Heart left ventricle (tissue), 16 donors: ENCODE measurements at regions not wholly inside any gene's neighbourhood (a gene's known extent, or its start where the extent isn't known, plus 50 kb on each side); places are given as distances from the start of the nearest gene placed in this dataset.

Source experiments
- ATAC-seq, 4 donors: fragments of 200-7000 bp; cut with Tn5 transposase; one replicate each; pipeline ENCODE4 v1.9.1; 2020 to 2022; ENCODE audit warnings: moderate library complexity in 4 of 4, mild to moderate bottlenecking in 3 of 4, moderate number of reproducible peaks in 1 of 4
- DNase-seq, 5 donors: peaks; one replicate each; pipeline ENCODE4 v3.0.0-alpha.2; 2020
- H3K27ac ChIP-seq, 12 donors: fragments of 200-600 bp; sonication (generic) in 4 of 12; one replicate each; pipeline versions ENCODE4 v1.5.0 to v1.8.0; 2016 to 2022; ENCODE audit warnings: mild to moderate bottlenecking in 2 of 12
- H3K27me3 ChIP-seq, 9 donors: fragments of 200-600 bp; sonication (generic) in 2 of 9; one replicate each; pipeline versions ENCODE4 v1.5.1 to v1.8.0; 2016 to 2022; ENCODE audit warnings: mild to moderate bottlenecking in 3 of 9
- H3K36me3 ChIP-seq, 9 donors: fragments of 200-600 bp; sonication (generic) in 2 of 9; one replicate each; pipeline versions ENCODE4 v1.5.0 to v1.8.0; 2018 to 2022; ENCODE audit warnings: mild to moderate bottlenecking in 2 of 9
- H3K4me1 ChIP-seq, 12 donors: fragments of 200-600 bp; sonication (generic) in 4 of 12; one replicate each; pipeline versions ENCODE4 v1.5.0 to v1.8.0; 2016 to 2022; ENCODE audit warnings: mild to moderate bottlenecking in 3 of 12
- H3K4me3 ChIP-seq, 12 donors: fragments of 200-600 bp; sonication (generic) in 4 of 12; one replicate each; pipeline versions ENCODE4 v1.5.0 to v1.8.0; 2017 to 2022; ENCODE audit warnings: mild to moderate bottlenecking in 9 of 12, moderate library complexity in 4 of 12
- H3K9me3 ChIP-seq, 12 donors: fragments of 200-600 bp; sonication (generic) in 4 of 12; one replicate each; pipeline versions ENCODE4 v1.5.0 to v1.8.0; 2016 to 2022; ENCODE audit warnings: mild to moderate bottlenecking in 1 of 12
- CTCF ChIP-seq, 12 donors: fragments of 200-600 bp; sonication (generic) in 4 of 12; IDR thresholded peaks; one replicate each; pipeline versions ENCODE4 v1.5.0 to v1.8.0; 2018 to 2022; ENCODE audit warnings: antibody characterized with exemption in 12 of 12, mild to moderate bottlenecking in 5 of 12
- POLR2A ChIP-seq, 2 donors: fragments of 450-650 bp; IDR thresholded peaks; one replicate each; pipeline ENCODE4 v1.6.1; 2017; ENCODE audit warnings: antibody characterized with exemption in 2 of 2, mild to moderate bottlenecking in 2 of 2, moderate library complexity in 2 of 2
- WGBS, 4 donors: extraction: QIAGEN DNeasy Blood & Tissue Kit in 2 of 4; methylation state at CpG; one replicate each; pipeline versions ENCODE4 v1.1.5 to v1.1.7; 2013 to 2018; 5-methylcytosine and 5-hydroxymethylcytosine counted together
- intact Hi-C, 10 donors: fragments of 100-400 bp; cut with DNase I; formaldehyde crosslinking; loops; one replicate each; pipeline versions ENCODE4 v1.11.1 to v1.14.2; 2022
- donor health status: ischemic (EF 13 %, LVEDD 7.1; RV severe dilation, severe dysfunction).
- donor health status: healthy with polysubstance abuse.
- donor health status: DM: no; HTN: yes; CAD: no.
- donor health status: DM: no; HTN: no; CAD: no.
- donor health status: ischemic (EF 25% LVEDD 6.9; RV normal size, moderate dysfunction).
- donor health status: ischemic (EF 25% LVEDD 5.7; RV mildly dilated, moderate dysfunction).
- donor health status: healthy.
- donor health status: DM: yes; HTN: yes; CAD: no.
- donor health status: ischemic (EF 35%, LVEDD 5.7; RV mildly dilated, moderate dysfunction).
- donor health status: nonischemic (EF 11% LVEDD 7.7; RV severe dilation, severe dysfunction).
- donor health status: DM: yes; HTN: yes; CAD: no.
- donor health status: PGD.
- donor health status: ischemic (EF 29% LVEDD 5.4; RV normal size, mild dysfunction).
- donor health status: nonischemic (EF 23%, LVEDD 6.1; RV moderate dilation, normal function).

DNA sequence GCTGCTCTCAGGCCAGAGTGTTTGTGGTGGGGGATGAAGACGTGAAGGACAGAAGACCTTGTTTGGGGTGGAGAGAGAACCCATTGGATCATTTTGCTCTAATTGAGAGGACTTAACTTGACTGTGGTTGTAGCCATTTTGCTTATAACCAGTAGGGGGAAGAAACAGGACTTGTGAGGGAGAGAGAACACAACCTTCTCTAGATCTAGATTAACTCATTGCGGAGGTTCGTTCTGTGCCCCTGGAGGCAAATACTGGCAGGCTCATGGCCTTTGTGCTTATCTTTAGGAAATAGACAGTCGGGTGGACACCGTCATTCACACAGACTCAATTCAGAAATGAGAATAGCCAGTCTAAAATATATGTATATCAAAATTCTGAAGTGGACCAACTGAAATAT, 147.0 kb upstream of the LHCGR start:
- Histone ChIP-seq H3K27ac (no peak overlapping the region), H3K9me3 (no peaks in the 10 kb centered on the region), H3K36me3 (no peaks in the 10 kb centered on the region), H3K4me1 (peaks cover 0 to 5% (median 0%) of the 10 kb centered on the region in 12 donors), H3K4me3 (no peak overlapping the region), H3K27me3 (no peaks in the 10 kb centered on the region)
- ATAC-seq (no peak), DNase-seq (no peak)
- intact Hi-C loops = loop anchor here in 1 of 10 donors (10.0 kb wide), 1 partner anchor 298 kb away; no protein-coding TSS in a partner anchor
- WGBS, 4 donors = 71 to 86% (median 73%) methylated on average over 5 of the region's 5 CpGs
- TF ChIP-seq POLR2A (IDR thresholded peaks at IDR 0.05) (no peak), CTCF (IDR thresholded peaks at IDR 0.05) (no peak)

DNA sequence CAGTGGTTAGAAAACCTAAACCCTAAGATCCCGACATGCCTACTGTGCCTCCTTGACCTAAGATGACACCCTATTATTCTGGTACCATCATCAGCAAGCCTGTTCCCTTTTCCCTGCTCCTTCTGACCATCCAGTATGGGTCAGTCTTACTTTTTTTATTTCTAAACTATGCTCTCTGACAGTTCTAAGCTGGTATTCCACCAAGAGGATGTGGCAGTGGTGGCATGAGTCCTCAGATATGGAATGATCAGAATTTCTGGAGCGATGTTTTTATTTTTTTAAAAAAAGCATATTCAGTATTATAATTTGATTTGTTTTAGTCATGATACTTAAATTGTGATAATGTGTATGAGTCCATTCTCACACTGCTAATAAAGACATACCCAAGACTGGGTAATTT, 145.9 kb upstream of the LHCGR start:
- 92 to 95% (median 94%) methylated on average over 2 of the region's 2 CpGs for WGBS, 4 donors

DNA sequence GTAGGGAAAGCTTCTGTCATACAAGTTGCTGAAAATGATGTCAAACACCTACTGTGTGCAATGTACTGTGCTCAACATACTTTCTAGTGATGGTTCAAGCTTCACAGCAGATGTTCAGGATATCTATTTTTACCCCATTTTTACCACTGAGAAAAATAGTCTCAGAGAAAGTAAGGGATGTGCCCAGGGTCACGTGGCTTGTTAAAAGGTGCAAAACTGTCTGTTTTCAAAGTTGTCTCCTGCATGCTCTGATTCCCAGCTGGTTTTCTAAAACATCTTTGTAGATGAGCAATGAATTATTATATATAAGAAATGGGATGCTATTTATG, 145.5 kb upstream of the LHCGR start:
- no peak for DNase-seq
- ATAC-seq = no peak
- intact Hi-C loops = loop anchor here in 1 of 10 donors (10.0 kb wide), 1 partner anchor 296 kb away; no protein-coding TSS in a partner anchor
- TF ChIP-seq CTCF (IDR thresholded peaks at IDR 0.05) = no peak
- TF ChIP-seq POLR2A (IDR thresholded peaks at IDR 0.05) = no peak
- Histone ChIP-seq H3K4me1 (peaks cover 0 to 4% (median 0%) of the 10 kb centered on the region in 12 donors), H3K27ac (no peak overlapping the region), H3K27me3 (no peaks in the 10 kb centered on the region), H3K9me3 (no peaks in the 10 kb centered on the region), H3K4me3 (no peak overlapping the region), H3K36me3 (no peaks in the 10 kb centered on the region)
- 49 to 63% (median 52%) methylated on average over 1 of the region's 1 CpG for WGBS, 4 donors

More for the DNA sequence above, 145.9 kb upstream of the LHCGR start:
- Histone ChIP-seq H3K4me3 (no peak overlapping the region), H3K4me1 (peaks cover 0 to 5% (median 0%) of the 10 kb centered on the region in 12 donors), H3K27me3 (no peaks in the 10 kb centered on the region), H3K9me3 (no peaks in the 10 kb centered on the region), H3K27ac (no peak overlapping the region), H3K36me3 (no peaks in the 10 kb centered on the region)
- intact Hi-C loops = loop anchor here in 1 of 10 donors (10.0 kb wide), 1 partner anchor 297 kb away; no protein-coding TSS in a partner anchor
- TF ChIP-seq POLR2A (IDR thresholded peaks at IDR 0.05) = no peak
- DNase-seq = no peak
- ATAC-seq = no peak

DNA sequence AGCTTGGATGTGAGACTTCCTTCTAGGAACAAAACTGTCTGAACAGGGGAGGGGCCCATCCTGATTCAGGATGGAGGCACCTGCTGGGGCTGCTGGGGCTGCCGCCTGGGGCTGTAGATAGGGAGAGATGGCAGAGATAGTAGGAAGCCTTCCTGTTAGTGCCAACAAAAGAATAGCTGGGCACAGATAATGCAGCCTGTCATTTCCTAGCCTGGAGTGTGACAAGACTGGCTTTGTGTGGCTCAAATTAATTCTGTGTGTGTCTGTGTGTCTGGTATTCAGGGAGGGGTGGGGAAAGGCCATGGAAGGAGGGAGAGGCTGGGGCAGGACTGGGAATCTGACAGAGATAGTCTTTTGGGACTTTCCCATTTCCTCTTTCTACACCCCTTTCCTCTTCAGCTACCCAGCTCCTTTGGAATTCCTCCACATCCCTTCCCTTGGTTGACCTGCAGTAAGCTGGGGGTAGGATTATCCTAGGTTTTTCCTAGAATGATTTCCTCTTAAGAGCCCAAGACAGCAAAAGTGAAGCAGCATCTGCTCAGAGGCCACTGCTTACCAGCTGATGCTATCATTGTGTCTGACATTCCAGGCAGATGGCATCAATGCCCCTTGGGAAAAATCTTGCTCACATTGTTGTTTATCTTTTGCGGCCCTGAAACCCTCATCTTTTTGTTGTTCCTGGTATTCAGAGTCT, 144.9 kb upstream of the LHCGR start:
- no peak for DNase-seq
- no peak for ATAC-seq
- Histone ChIP-seq H3K4me1 (no peaks in the 10 kb centered on the region), H3K9me3 (no peaks in the 10 kb centered on the region), H3K27me3 (no peaks in the 10 kb centered on the region), H3K27ac (no peak overlapping the region), H3K36me3 (no peaks in the 10 kb centered on the region), H3K4me3 (no peak overlapping the region)
- WGBS, 4 donors = 25 to 39% (median 38%) methylated on average over 2 of the region's 2 CpGs
- TF ChIP-seq POLR2A (IDR thresholded peaks at IDR 0.05) (no peak), CTCF (IDR thresholded peaks at IDR 0.05) (no peak)
- intact Hi-C loops = loop anchor here in 1 of 10 donors (10.0 kb wide), 1 partner anchor 296 kb away; no protein-coding TSS in a partner anchor

- no peak overlapping the region for H3K4me3 ChIP-seq
- intact Hi-C loops = no loop called here
- no peaks in the 10 kb centered on the region for H3K36me3 ChIP-seq
- DNase-seq (no peak), ATAC-seq (no peak)
- no peaks in the 10 kb centered on the region for H3K9me3 ChIP-seq
- H3K27me3 ChIP-seq = no peaks in the 10 kb centered on the region
- H3K27ac ChIP-seq = no peak overlapping the region
- H3K4me1 ChIP-seq = no peaks in the 10 kb centered on the region
- TF ChIP-seq POLR2A (IDR thresholded peaks at IDR 0.05) (no peak), CTCF (IDR thresholded peaks at IDR 0.05) (no peak)
These were observed 141.3 kb upstream of the LHCGR start for GRCh38 chr2:48896870-48897269.
